ENCODE measurements at regions not wholly inside any gene's neighbourhood (a gene's known extent, or its start where the extent isn't known, plus 50 kb on each side); places are given as distances from the start of the nearest gene placed in this dataset.

- intact Hi-C loops (cut with micrococcal nuclease) = no loop called here
- no peaks in the 10 kb centered on the region for H3K9me3 Mint-ChIP-seq
- no peak overlapping the region for H3K27ac Mint-ChIP-seq
- no peaks in the 10 kb centered on the region for H3K4me1 Mint-ChIP-seq (ENCODE audit: low read depth)
- no peak overlapping the region for H3K4me3 Mint-ChIP-seq
- CTCF ChIA-PET = interaction anchor here (0.6 kb wide), 1 partner anchor 74 kb away, joined by 4 read pairs; no protein-coding TSS in a partner anchor
- DNase-seq = no peak
- H3K27me3 Mint-ChIP-seq (ENCODE audit: low read depth) = peaks cover 10% of the 10 kb centered on the region
- H3K36me3 Mint-ChIP-seq (ENCODE audit: low read depth) = no peaks in the 10 kb centered on the region
These were observed 117.9 kb downstream of the TEX36 start for GRCh38 chr10:125565046-125565445.

DNA sequence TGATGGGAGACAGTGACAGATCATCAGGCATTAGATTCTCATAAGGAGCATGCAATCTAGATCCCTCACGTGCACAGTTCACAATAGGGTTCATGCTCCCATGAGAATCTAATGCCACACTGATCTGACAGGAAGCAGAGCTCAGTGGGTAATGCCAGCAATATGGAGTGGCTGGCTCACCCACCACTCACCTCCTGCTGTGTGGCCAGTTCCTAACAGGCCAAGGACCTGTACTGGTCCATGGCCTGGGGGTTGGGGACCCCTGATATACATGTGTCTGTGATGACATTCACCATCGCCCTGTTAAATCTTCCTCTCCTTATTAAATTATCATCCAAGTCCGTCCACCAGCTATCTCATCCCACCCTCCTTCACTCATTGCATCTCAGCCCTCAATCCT is 118.4 kb downstream of the TEX36 start:
- CTCF ChIA-PET = no interaction called here
- Mint-ChIP-seq H3K27me3 (ENCODE audit: low read depth) (peaks cover 10% of the 10 kb centered on the region), H3K27ac (no peak overlapping the region), H3K36me3 (ENCODE audit: low read depth) (no peaks in the 10 kb centered on the region), H3K4me1 (ENCODE audit: low read depth) (no peaks in the 10 kb centered on the region), H3K4me3 (no peak overlapping the region), H3K9me3 (no peaks in the 10 kb centered on the region)
- DNase-seq = no peak
- intact Hi-C loops (cut with micrococcal nuclease) = no loop called here

GRCh38 chr10:125562737-125563136 is 120.2 kb downstream of the TEX36 start:
- Mint-ChIP-seq H3K4me1 (ENCODE audit: low read depth) (no peaks in the 10 kb centered on the region), H3K9me3 (no peaks in the 10 kb centered on the region), H3K27me3 (ENCODE audit: low read depth) (peaks cover 10% of the 10 kb centered on the region), H3K27ac (no peak overlapping the region), H3K36me3 (ENCODE audit: low read depth) (no peaks in the 10 kb centered on the region), H3K4me3 (no peak overlapping the region)
- DNase-seq = no peak
- intact Hi-C loops (cut with micrococcal nuclease) = no loop called here
- CTCF ChIA-PET = no interaction called here

- H3K4me3 Mint-ChIP-seq = no peak overlapping the region
- no peaks in the 10 kb centered on the region for H3K36me3 Mint-ChIP-seq (ENCODE audit: low read depth)
- H3K9me3 Mint-ChIP-seq = no peaks in the 10 kb centered on the region
- H3K4me1 Mint-ChIP-seq (ENCODE audit: low read depth) = no peaks in the 10 kb centered on the region
- intact Hi-C loops (cut with micrococcal nuclease) = no loop called here
- peaks cover 13% of the 10 kb centered on the region for H3K27me3 Mint-ChIP-seq (ENCODE audit: low read depth)
- H3K27ac Mint-ChIP-seq = no peak overlapping the region
- CTCF ChIA-PET = no interaction called here
- DNase-seq = no peak
These were observed 122.0 kb downstream of the TEX36 start for GRCh38 chr10:125560947-125561346.

DNA sequence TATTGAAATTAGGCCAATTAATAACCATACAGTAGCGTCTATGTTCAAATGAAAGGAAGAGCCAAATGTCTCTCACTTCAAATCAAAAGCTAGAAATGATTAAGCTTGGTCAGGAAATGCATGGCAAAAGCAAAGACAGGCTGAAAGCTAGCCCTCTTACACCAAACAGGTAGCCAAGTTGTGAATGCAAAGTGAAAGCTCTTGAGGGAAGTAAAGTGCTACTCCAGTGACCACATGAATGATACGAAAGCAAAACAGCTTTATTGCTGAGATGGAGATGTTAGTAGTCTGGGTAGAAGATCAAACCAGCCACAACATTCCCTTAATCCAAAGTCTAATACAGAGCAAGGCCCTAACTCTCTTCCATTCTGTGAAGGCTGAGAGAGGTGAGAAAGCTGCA is 123.8 kb downstream of the TEX36 start:
- intact Hi-C loops (cut with micrococcal nuclease) = no loop called here
- H3K4me3 Mint-ChIP-seq = no peak overlapping the region
- no peak overlapping the region for H3K27ac Mint-ChIP-seq
- H3K36me3 Mint-ChIP-seq (ENCODE audit: low read depth) = no peaks in the 10 kb centered on the region
- CTCF ChIA-PET = interaction anchor here (0.7 kb wide), 1 partner anchor 435 kb away, joined by 3 read pairs; no protein-coding TSS in a partner anchor
- H3K27me3 Mint-ChIP-seq (ENCODE audit: low read depth) = peaks cover 16% of the 10 kb centered on the region
- no peaks in the 10 kb centered on the region for H3K4me1 Mint-ChIP-seq (ENCODE audit: low read depth)
- no peak for DNase-seq
- no peaks in the 10 kb centered on the region for H3K9me3 Mint-ChIP-seq

GRCh38 chr10:125557801-125558505 is 125.0 kb downstream of the TEX36 start:
- Mint-ChIP-seq H3K9me3 (no peaks in the 10 kb centered on the region), H3K4me1 (ENCODE audit: low read depth) (no peaks in the 10 kb centered on the region), H3K27me3 (ENCODE audit: low read depth) (peaks cover 16% of the 10 kb centered on the region), H3K27ac (no peak overlapping the region), H3K36me3 (ENCODE audit: low read depth) (no peaks in the 10 kb centered on the region), H3K4me3 (no peak overlapping the region)
- no peak for DNase-seq
- CTCF ChIA-PET = no interaction called here
- intact Hi-C loops (cut with micrococcal nuclease) = no loop called here

DNA sequence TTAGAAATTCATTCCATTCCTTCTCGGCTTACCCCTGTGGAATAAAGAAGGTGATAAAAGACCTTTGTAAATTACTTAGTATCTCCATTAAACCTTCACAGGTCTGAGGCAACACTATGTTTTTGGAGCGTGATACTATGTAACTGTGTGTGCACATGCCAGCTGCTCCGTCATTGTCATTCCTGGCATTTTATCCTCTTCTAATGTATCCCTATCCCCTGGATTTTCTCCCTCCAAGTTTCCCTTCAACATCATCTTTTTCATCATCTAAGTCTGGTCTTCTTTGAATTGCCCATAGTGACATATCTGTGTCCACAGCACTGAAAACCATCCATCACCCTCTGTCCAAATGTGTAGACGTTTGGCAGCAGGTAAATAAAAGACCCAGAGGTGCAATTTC is 125.7 kb downstream of the TEX36 start:
- Mint-ChIP-seq H3K36me3 (ENCODE audit: low read depth) (no peaks in the 10 kb centered on the region), H3K4me1 (ENCODE audit: low read depth) (no peaks in the 10 kb centered on the region), H3K4me3 (no peak overlapping the region), H3K27me3 (ENCODE audit: low read depth) (peaks cover 16% of the 10 kb centered on the region), H3K27ac (no peak overlapping the region), H3K9me3 (no peaks in the 10 kb centered on the region)
- intact Hi-C loops (cut with micrococcal nuclease) = no loop called here
- DNase-seq = no peak
- CTCF ChIA-PET = no interaction called here

DNA sequence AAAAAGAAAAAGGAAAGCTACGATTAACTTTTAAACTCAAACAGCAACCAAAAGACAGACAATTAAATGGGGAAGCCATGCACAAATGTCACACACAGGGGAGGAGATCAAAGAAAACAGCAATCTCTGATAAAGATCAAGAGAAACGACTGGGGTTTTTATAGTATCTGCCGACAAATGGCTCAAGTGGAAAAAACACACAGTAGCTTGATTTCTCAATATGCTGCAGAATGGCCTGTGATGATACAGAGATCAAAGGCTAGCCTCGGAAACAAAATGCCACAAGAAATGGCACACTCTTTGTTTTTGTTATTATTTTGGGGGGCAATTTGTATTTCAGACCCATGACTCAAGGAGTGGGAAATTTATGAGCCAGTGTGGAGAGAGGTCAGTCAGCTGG is 126.1 kb downstream of the TEX36 start:
- Mint-ChIP-seq H3K27me3 (ENCODE audit: low read depth) (peaks cover 13% of the 10 kb centered on the region), H3K4me3 (no peak overlapping the region), H3K27ac (no peak overlapping the region), H3K36me3 (ENCODE audit: low read depth) (no peaks in the 10 kb centered on the region), H3K4me1 (ENCODE audit: low read depth) (no peaks in the 10 kb centered on the region), H3K9me3 (no peaks in the 10 kb centered on the region)
- CTCF ChIA-PET = no interaction called here
- DNase-seq = no peak
- intact Hi-C loops (cut with micrococcal nuclease) = no loop called here

- Mint-ChIP-seq H3K9me3 (no peaks in the 10 kb centered on the region), H3K36me3 (ENCODE audit: low read depth) (no peaks in the 10 kb centered on the region), H3K4me3 (no peak overlapping the region), H3K27me3 (ENCODE audit: low read depth) (peaks cover 13% of the 10 kb centered on the region), H3K4me1 (ENCODE audit: low read depth) (no peaks in the 10 kb centered on the region), H3K27ac (no peak overlapping the region)
- CTCF ChIA-PET = no interaction called here
- intact Hi-C loops (cut with micrococcal nuclease) = no loop called here
- DNase-seq = no peak
These were observed 127.2 kb downstream of the TEX36 start for GRCh38 chr10:125555743-125556142.

GRCh38 chr10:125555267-125555666 is 127.7 kb downstream of the TEX36 start:
- no peak overlapping the region for H3K4me3 Mint-ChIP-seq
- no peaks in the 10 kb centered on the region for H3K4me1 Mint-ChIP-seq (ENCODE audit: low read depth)
- CTCF ChIA-PET = no interaction called here
- no peak for DNase-seq
- peaks cover 13% of the 10 kb centered on the region for H3K27me3 Mint-ChIP-seq (ENCODE audit: low read depth)
- intact Hi-C loops (cut with micrococcal nuclease) = no loop called here
- H3K36me3 Mint-ChIP-seq (ENCODE audit: low read depth) = no peaks in the 10 kb centered on the region
- H3K9me3 Mint-ChIP-seq = no peaks in the 10 kb centered on the region
- H3K27ac Mint-ChIP-seq = no peak overlapping the region

DNA sequence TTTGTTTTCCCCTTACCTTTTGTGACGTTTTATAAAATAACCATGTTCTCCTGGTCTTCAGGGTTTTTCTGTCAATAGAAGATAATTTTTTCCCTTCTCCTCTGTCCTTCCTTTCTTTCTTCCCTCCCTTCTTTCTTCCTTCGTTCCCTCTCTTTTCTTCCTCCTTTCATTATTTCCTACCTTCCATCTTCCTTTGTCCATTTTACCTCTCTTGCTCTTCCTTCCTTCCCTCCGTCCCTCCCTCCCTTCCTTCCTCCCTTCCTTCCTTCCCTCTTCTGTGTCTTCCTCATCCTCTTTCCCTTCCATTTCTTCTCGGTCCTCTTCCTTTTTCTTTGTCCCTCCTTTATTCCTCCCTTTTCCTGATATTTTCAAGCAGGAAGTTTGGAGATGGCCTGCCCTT is 128.2 kb downstream of the TEX36 start:
- no peaks in the 10 kb centered on the region for H3K36me3 Mint-ChIP-seq (ENCODE audit: low read depth)
- H3K27ac Mint-ChIP-seq = no peak overlapping the region
- DNase-seq = no peak
- no peaks in the 10 kb centered on the region for H3K9me3 Mint-ChIP-seq
- H3K4me1 Mint-ChIP-seq (ENCODE audit: low read depth) = no peaks in the 10 kb centered on the region
- intact Hi-C loops (cut with micrococcal nuclease) = no loop called here
- peaks cover 13% of the 10 kb centered on the region for H3K27me3 Mint-ChIP-seq (ENCODE audit: low read depth)
- no peak overlapping the region for H3K4me3 Mint-ChIP-seq
- CTCF ChIA-PET = no interaction called here

DNA sequence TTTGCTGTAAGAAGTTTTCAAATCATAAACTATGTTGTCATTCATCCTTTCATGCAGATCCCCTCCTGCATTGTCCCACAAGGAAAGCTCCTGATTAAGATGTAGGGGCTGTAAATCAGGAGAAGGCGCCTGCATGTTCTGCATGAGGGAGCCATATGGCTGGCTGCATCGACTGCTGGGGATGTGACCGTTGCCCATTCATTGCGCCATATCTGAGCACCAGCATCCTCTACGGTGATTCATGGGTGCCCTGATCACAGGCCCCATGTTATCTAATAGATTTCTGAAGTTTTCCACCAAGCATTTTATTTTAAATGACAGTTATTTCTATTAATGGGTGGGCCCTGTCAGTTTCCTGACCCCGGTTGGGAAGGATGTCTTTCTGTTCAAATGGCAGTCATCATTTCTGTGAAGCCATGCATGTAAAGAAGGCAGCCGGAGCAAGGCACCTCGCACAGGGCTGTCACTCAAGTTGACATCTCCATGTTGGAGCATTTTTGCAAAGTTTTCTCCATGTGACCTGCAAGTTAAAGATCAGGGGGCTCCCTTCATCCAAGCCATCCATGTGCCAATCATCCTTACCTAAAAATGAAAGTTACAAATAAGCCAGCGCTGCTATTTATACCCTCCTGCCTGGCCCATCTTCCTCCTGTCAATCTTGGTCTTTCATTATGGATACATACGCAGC is 128.8 kb downstream of the TEX36 start:
- CTCF ChIA-PET = no interaction called here
- H3K9me3 Mint-ChIP-seq = no peaks in the 10 kb centered on the region
- H3K4me1 Mint-ChIP-seq (ENCODE audit: low read depth) = no peaks in the 10 kb centered on the region

GRCh38 chr10:125553091-125553490 is 129.9 kb downstream of the TEX36 start:
- CTCF ChIA-PET = no interaction called here
- intact Hi-C loops (cut with micrococcal nuclease) = no loop called here
- H3K4me1 Mint-ChIP-seq (ENCODE audit: low read depth) = no peaks in the 10 kb centered on the region
- no peaks in the 10 kb centered on the region for H3K9me3 Mint-ChIP-seq
- no peak overlapping the region for H3K27ac Mint-ChIP-seq
- no peaks in the 10 kb centered on the region for H3K36me3 Mint-ChIP-seq (ENCODE audit: low read depth)
- H3K27me3 Mint-ChIP-seq (ENCODE audit: low read depth) = peaks cover 13% of the 10 kb centered on the region
- H3K4me3 Mint-ChIP-seq = no peak overlapping the region
- DNase-seq = no peak

More for the DNA sequence above, 128.8 kb downstream of the TEX36 start:
- Mint-ChIP-seq H3K4me3 (no peak overlapping the region), H3K36me3 (ENCODE audit: low read depth) (no peaks in the 10 kb centered on the region), H3K27me3 (ENCODE audit: low read depth) (peaks cover 13% of the 10 kb centered on the region), H3K27ac (no peak overlapping the region)
- intact Hi-C loops (cut with micrococcal nuclease) = no loop called here
- no peak for DNase-seq
